Epithelial cell of prostate (primary cell): ENCODE measurements at regions not wholly inside any gene's neighbourhood (a gene's known extent, or its start where the extent isn't known, plus 50 kb on each side); places are given as distances from the start of the nearest gene placed in this dataset.

Source experiments
- DNase-seq: peaks from one replicate; pipeline ENCODE4 v3.0.0-alpha.2; 2011; ENCODE audit warnings: low read depth, low spot score
- H3K27ac ChIP-seq: fragments of 450-650 bp; 2 replicates; pipeline ENCODE4 v1.5.1; 2017; ENCODE audit warnings: mild to moderate bottlenecking

DNA sequence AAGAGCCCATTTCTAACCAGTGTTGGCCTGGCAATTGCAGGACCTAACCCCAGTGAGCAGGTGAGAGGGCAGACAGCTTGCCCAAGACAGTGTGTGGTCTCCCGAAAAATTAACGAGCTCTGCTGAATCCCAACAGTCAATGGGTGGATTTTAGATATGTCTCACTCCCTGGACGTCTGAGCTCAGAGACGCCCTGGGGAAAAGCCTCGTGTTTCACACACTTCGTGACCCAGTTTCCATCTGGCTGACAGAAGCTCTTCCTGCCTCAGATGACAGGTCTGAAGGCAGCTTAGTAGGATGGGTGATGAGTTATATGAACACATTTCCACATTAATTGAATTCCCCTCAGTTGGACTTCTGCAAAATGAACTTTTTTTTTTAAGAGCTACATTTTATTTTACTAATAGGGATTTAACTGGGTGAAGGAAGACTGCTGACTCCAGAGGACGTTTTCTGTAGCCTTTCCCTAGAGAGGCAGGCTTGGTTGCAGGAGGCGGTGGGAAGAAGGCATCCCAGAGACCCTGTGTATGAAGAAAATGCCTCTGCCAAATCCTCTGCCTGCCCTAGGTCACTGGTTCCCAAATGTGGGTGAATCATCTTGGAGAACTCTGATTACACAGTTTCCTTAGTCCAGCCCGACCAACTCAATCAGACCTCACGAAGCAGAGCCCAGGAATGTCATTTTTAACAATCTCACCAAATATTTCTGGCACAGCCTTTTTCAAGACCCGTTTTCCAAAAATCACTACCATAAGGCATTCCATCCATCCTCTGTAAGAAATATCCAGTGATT is 71.7 kb upstream of the LY86 start:
- no peak for DNase-seq
- H3K27ac ChIP-seq = no peak overlapping the region

- H3K27ac ChIP-seq = no peak overlapping the region
- DNase-seq = no peak
Measured at GRCh38 chr6:6518631-6519427, 69.7 kb upstream of the LY86 start.

GRCh38 chr6:6521961-6522482 is 66.5 kb upstream of the LY86 start:
- DNase-seq = no peak
- no peak overlapping the region for H3K27ac ChIP-seq

- no peak for DNase-seq
Measured at GRCh38 chr6:6522709-6523108, 65.8 kb upstream of the LY86 start.

GRCh38 chr6:6524951-6525350 is 63.6 kb upstream of the LY86 start:
- DNase-seq = no peak

More at GRCh38 chr6:6522709-6523108, 65.8 kb upstream of the LY86 start:
- H3K27ac ChIP-seq = no peak overlapping the region

GRCh38 chr6:6525933-6526332 is 62.6 kb upstream of the LY86 start:
- no peak for DNase-seq
- H3K27ac ChIP-seq = no peak overlapping the region

More at GRCh38 chr6:6524951-6525350, 63.6 kb upstream of the LY86 start:
- no peak overlapping the region for H3K27ac ChIP-seq

DNA sequence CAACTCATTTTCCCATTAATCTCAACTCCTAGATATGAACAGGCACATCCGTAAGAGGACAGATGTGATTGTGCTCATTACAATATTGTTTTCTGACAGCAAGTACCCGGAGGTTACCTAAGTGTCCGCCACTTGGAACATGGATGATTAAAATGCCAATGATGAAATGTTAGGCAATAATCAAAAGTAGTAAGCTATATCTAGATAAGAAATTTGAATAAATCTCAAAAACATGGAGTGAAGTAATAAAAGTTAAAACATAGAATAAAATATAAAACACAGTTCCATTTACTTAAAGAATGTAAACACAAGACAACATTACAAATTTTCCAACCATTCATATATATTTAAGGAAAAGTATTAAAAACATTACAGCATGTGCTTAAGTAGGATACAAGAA is 59.2 kb upstream of the LY86 start:
- no peak overlapping the region for H3K27ac ChIP-seq
- no peak for DNase-seq

DNA sequence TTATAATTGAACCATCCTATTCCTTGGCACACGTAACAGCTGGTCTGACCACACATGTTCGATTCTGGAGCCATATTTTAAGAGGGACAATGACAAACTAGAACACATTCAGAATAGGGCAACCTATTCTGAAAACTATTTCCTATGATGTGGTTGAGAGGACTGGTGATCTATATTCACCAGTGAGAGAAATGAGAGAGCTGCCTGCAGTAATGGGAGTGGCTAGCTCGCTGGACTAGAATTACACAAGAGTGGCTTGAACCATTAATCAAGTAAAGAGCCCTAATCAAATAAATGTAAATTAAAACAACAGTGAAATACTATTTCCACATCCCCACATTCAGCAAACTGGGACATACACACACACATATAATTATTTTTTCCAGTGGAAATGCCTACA is 55.3 kb upstream of the LY86 start:
- no peak overlapping the region for H3K27ac ChIP-seq

DNA sequence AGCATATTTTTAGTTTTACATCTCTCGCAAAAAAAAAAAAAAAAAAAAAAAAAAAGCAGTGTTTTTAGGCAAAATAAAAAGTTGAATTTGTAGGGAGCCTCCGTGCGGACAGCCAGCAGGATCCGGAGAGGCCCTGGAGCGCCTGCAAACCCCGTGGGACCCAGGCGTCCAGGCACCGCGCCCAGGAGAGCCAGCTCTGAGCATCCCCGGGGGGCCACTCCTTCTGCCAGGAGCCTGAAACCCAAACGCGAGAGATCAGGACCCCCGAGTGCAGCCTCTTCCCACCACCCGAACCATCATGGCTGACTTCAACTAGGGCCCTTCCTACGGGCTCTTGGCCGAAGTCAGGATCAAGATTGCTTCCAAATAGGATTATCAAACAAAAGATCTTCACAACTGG is 54.1 kb upstream of the LY86 start:
- no peak for DNase-seq
- no peak overlapping the region for H3K27ac ChIP-seq

More for the DNA sequence above, 55.3 kb upstream of the LY86 start:
- DNase-seq = no peak

DNA sequence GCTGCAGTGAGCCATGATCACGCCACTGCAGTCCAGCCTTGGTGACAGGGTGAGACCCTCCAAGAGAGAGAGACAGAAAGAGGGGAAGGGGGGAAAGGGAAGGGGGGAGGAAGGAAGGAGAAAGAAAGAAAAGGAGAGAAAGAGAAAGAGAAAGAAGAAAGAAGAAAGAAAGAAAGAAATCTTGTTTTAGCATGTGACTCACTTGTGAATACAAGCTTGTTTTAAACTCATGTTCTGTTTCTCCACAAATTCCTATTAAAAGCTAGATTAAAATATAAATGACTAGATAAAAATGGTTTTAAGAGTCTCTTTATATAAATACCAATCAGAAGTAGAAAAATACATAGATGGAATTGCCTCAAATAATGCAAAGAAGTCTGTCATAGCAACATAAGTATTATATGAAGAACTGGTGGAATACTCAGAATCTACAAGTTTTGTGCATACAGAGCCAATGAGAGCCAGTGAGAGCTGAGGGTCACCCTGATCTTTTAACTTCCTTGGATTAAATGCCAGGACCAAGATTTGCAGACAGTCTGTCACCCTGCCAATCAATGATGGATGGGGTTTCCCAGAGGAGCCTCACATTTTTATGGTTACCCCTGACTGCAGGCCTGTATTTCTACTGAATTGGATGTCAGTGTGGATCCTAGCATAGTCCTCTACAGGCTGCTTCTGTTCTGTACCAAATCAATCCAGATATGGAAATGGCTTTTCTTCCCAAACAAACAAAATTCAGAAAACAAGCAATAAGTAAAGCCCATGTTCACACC is 50.8 kb upstream of the LY86 start:
- DNase-seq = no peak
- no peak overlapping the region for H3K27ac ChIP-seq

DNA sequence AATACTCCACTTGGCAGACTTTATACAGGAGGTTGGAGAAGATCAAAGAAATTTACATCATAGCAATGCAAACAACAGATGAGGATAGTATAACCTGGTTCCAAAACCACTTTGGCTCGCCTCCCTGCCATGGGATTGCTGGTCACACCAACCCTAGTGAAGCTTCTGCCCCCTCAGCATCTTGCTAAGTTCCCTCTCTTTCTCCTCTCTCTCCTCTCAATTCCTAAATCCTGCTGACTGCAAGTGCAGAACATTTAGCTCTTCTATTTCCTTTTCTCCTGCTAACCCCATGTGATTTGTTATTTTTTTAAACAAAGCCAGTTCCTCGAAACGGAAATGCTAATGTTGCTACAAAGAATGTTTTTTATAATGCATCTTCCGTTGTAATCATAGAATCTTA is 50.3 kb upstream of the LY86 start:
- DNase-seq = no peak
- no peak overlapping the region for H3K27ac ChIP-seq
